Activated naive CD8-positive, alpha-beta T cell (primary cell): ENCODE measurements at regions not wholly inside any gene's neighbourhood (a gene's known extent, or its start where the extent isn't known, plus 50 kb on each side); places are given as distances from the start of the nearest gene placed in this dataset.

Experiments used
- H3K27ac Mint-ChIP-seq: one replicate; pipeline ENCODE4 v1.8.0; 2021; ENCODE audit warnings: mixed read lengths
- H3K27me3 Mint-ChIP-seq: one replicate; pipeline ENCODE4 v1.8.0; 2021; ENCODE audit warnings: mixed read lengths
- H3K36me3 Mint-ChIP-seq: one replicate; pipeline ENCODE4 v1.8.0; 2021; ENCODE audit warnings: mixed read lengths
- H3K4me1 Mint-ChIP-seq: one replicate; pipeline ENCODE4 v1.8.0; 2021; ENCODE audit warnings: low read depth, mixed read lengths
- H3K4me3 Mint-ChIP-seq: one replicate; pipeline ENCODE4 v1.8.0; 2021; ENCODE audit warnings: mild to moderate bottlenecking, mixed read lengths
- H3K9me3 Mint-ChIP-seq: one replicate; pipeline ENCODE4 v1.8.0; 2021; ENCODE audit warnings: low read depth, mixed read lengths

- Mint-ChIP-seq H3K9me3 (no peaks in the 10 kb centered on the region), H3K4me1 (no peaks in the 10 kb centered on the region), H3K27me3 (no peaks in the 10 kb centered on the region), H3K27ac (no peak overlapping the region), H3K4me3 (no peak overlapping the region), H3K36me3 (no peaks in the 10 kb centered on the region)
Observed at GRCh38 chr16:85435286-85435685, 177.8 kb upstream of the GSE1 start.

DNA sequence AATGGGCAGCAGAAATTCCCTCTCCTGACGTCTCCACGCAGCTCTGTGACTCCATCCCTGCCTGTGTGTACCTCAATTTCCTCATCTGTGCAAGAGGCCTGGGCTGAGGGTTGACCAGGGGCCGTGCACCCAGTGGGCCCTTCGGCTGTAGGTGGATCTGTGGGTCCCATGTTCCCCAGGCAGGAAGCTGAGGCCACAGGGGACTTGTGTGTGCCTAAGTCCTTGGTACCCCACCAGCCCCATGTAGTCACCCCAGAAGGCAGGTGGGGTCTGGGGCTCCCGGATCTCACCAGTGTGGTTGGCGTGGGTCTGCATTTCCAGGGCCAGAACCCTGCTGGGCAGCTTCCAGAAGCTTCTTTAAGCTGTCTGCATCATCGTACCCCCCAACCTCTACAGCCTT lies 177.4 kb upstream of the GSE1 start:
- no peak overlapping the region for H3K27ac Mint-ChIP-seq
- H3K36me3 Mint-ChIP-seq: no peaks in the 10 kb centered on the region
- H3K9me3 Mint-ChIP-seq: no peaks in the 10 kb centered on the region
- H3K27me3 Mint-ChIP-seq: no peaks in the 10 kb centered on the region
- no peaks in the 10 kb centered on the region for H3K4me1 Mint-ChIP-seq
- no peak overlapping the region for H3K4me3 Mint-ChIP-seq

DNA sequence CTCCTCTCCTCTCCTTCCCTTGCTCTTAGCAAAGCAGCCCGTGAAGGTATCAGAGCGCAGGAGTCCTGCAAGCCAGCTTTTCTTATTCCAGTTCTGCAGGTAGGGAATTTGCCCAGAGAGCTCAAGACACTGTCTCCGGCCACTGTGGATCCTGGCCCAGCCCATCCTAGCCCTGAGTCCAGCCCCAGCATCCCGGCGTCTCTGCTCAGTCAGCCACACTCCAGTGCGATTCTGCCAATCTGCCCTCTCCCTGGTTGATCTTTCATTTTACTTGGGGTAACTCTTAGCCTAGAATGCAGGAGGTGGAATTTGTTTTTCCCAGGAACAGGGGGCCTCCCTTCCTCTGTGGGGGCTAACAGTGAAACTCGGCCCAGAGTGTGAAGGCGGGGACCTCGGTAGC lies 176.9 kb upstream of the GSE1 start:
- no peaks in the 10 kb centered on the region for H3K9me3 Mint-ChIP-seq
- no peak overlapping the region for H3K27ac Mint-ChIP-seq
- no peak overlapping the region for H3K4me3 Mint-ChIP-seq
- H3K4me1 Mint-ChIP-seq: no peaks in the 10 kb centered on the region
- no peaks in the 10 kb centered on the region for H3K27me3 Mint-ChIP-seq
- H3K36me3 Mint-ChIP-seq: no peaks in the 10 kb centered on the region

- H3K9me3 Mint-ChIP-seq: no peaks in the 10 kb centered on the region
- no peaks in the 10 kb centered on the region for H3K27me3 Mint-ChIP-seq
- no peak overlapping the region for H3K4me3 Mint-ChIP-seq
- H3K27ac Mint-ChIP-seq: no peak overlapping the region
- H3K36me3 Mint-ChIP-seq: no peaks in the 10 kb centered on the region
- no peaks in the 10 kb centered on the region for H3K4me1 Mint-ChIP-seq
Observed at GRCh38 chr16:85436636-85437165, 176.4 kb upstream of the GSE1 start.

DNA sequence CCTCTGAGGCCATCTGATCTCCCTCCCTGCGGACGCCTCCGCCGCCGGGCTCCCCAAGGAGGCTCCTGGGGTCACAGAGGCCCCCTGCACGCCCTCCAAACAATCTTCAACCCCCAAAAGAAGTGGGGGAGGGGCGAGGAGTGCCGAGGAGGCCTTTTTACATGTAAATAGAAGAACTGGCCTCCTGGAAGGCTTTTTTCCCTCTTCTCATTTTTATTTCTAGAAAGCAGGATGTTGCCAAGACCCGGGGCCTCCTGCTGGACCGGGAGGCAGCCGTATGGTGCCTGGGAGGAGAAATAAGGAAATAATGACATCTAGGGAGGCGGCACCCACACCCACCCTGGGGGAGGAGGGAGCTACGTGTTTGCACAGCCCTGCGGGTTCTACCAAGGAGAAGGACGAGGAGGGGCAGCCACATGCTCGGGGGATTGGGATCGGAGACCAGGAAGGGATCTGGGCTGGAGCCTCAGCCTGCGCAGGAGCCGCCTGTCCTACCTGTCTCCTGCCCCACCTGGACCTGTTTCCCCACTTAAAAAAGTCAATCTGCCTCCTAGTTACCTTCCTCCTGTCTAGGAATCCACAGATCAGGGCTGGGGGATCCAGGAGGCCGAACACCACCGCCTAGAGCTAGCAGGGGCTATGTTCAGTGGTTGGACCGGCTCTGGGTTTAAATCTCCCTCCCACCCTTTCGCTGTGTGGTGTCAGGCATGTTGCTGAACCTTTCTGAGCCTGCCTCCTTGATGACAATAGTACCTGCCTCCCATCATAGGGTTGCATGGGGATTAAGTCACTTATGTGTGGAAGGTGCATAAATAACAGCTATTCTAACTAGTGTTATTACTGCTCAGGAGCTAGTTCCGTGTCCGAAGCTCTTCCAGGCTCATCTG lies 175.7 kb upstream of the GSE1 start:
- no peak overlapping the region for H3K4me3 Mint-ChIP-seq
- no peaks in the 10 kb centered on the region for H3K9me3 Mint-ChIP-seq
- no peak overlapping the region for H3K27ac Mint-ChIP-seq
- H3K36me3 Mint-ChIP-seq: no peaks in the 10 kb centered on the region
- no peaks in the 10 kb centered on the region for H3K27me3 Mint-ChIP-seq
- H3K4me1 Mint-ChIP-seq: no peaks in the 10 kb centered on the region

DNA sequence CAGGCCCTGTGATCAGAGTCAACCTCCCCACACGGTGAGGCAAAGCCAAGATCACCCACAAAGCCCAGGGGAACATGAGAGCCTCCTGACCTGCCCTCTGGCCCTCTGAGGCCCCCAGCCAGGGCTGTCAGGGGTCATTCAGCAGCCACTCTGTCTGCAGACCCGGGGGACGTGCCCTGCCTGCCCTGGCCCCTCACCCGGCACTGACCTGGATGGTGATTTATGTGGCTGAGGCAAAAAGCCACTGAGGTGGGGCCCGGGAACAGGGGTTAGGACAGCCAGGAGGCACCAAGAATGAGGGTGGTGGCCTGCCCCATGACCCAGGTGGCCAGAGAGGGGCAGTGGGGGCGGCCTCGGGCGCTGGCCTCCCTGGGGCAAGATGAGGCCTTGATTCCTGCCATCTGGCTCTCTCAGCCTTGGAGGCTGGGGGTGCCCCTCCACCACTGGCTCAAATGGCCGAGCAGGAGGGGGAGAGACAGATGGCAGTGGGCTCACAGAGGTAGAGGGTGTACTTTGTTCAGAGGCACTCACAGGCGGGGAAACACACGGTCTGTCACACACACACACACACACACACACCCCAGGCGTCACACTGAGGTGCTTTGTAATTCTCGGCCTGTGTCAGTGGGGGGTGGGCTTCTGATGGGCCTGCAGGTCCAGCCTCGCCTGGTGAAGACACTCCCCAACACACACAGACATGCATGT lies 174.0 kb upstream of the GSE1 start:
- Mint-ChIP-seq H3K27ac (no peak overlapping the region), H3K4me1 (no peaks in the 10 kb centered on the region), H3K9me3 (no peaks in the 10 kb centered on the region), H3K27me3 (no peaks in the 10 kb centered on the region), H3K36me3 (no peaks in the 10 kb centered on the region), H3K4me3 (no peak overlapping the region)

DNA sequence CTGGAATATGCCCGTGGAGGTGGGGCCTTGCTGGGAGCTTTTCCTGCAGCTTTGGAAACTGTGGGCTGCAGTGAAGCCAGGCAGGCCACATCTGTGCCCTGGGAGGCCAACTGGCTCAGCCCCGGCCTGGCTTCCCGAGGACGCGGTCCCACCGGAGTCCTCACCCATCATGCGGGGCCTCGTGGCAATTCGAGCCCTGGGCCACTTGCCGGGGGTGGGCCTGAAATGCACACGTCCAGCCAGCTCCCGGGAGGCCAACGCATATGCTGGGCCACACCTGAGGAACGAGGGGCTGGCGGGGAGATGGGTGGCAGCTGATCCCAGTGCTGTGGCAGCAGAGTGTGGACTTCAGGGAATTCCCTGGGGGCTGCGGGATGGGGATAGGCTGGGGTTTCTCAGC lies 172.4 kb upstream of the GSE1 start:
- Mint-ChIP-seq H3K4me1 (peaks cover 7% of the 10 kb centered on the region), H3K36me3 (no peaks in the 10 kb centered on the region), H3K27me3 (no peaks in the 10 kb centered on the region), H3K27ac (no peak overlapping the region), H3K9me3 (no peaks in the 10 kb centered on the region), H3K4me3 (no peak overlapping the region)

DNA sequence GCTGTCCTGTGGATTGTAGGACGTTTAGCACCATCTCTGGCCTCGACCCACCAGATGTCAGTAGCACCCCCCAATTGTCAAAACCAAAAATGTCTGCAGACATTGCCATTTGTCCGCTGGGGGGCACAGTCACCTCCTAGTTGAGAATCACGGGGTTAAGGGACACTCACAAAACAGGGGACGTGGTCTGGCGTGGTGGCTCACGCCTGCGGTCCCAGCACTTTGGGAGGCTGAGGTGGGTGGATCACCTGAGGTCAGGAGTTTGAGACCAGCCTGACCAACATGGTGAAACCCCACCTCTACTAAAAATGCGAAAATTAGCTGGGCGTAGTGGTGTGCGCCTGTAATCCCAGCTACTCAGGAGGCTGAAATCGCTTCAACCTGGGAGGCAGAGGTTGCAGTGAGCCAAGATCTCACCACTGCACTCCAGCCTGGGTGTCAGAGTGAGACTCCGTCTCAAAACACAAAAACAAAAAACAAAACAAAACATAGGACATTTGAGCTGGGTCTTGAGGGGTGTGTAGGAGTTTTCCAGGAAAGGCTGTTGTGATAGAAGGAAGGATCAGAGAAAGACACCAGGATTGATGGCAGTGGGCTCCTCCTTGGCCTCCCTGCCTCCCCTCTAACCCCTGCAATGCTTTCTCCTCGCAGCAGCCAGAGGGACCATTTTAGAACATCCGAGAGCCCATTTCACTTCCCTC lies 171.8 kb upstream of the GSE1 start:
- Mint-ChIP-seq H3K27ac (no peak overlapping the region), H3K36me3 (no peaks in the 10 kb centered on the region), H3K27me3 (no peaks in the 10 kb centered on the region), H3K4me1 (peaks cover 7% of the 10 kb centered on the region), H3K4me3 (no peak overlapping the region), H3K9me3 (no peaks in the 10 kb centered on the region)

GRCh38 chr16:85441890-85442670 lies 171.0 kb upstream of the GSE1 start:
- Mint-ChIP-seq H3K27me3 (no peaks in the 10 kb centered on the region), H3K4me3 (no peak overlapping the region), H3K36me3 (no peaks in the 10 kb centered on the region), H3K27ac (no peak overlapping the region), H3K9me3 (no peaks in the 10 kb centered on the region), H3K4me1 (peaks cover 9% of the 10 kb centered on the region)

- no peaks in the 10 kb centered on the region for H3K27me3 Mint-ChIP-seq
- no peak overlapping the region for H3K4me3 Mint-ChIP-seq
- no peaks in the 10 kb centered on the region for H3K36me3 Mint-ChIP-seq
- H3K4me1 Mint-ChIP-seq: peaks cover 20% of the 10 kb centered on the region
- no peak overlapping the region for H3K27ac Mint-ChIP-seq
- H3K9me3 Mint-ChIP-seq: no peaks in the 10 kb centered on the region
Observed at GRCh38 chr16:85443116-85443515, 170.0 kb upstream of the GSE1 start.

GRCh38 chr16:85443531-85443930 lies 169.6 kb upstream of the GSE1 start:
- Mint-ChIP-seq H3K27me3 (no peaks in the 10 kb centered on the region), H3K9me3 (no peaks in the 10 kb centered on the region), H3K4me1 (peaks cover 23% of the 10 kb centered on the region), H3K4me3 (no peak overlapping the region), H3K36me3 (no peaks in the 10 kb centered on the region), H3K27ac (no peak overlapping the region)

- Mint-ChIP-seq H3K27ac (no peak overlapping the region), H3K4me3 (no peak overlapping the region), H3K36me3 (no peaks in the 10 kb centered on the region), H3K27me3 (no peaks in the 10 kb centered on the region), H3K4me1 (peaks cover 34% of the 10 kb centered on the region), H3K9me3 (no peaks in the 10 kb centered on the region)
Observed at GRCh38 chr16:85445064-85445778, 167.9 kb upstream of the GSE1 start.

DNA sequence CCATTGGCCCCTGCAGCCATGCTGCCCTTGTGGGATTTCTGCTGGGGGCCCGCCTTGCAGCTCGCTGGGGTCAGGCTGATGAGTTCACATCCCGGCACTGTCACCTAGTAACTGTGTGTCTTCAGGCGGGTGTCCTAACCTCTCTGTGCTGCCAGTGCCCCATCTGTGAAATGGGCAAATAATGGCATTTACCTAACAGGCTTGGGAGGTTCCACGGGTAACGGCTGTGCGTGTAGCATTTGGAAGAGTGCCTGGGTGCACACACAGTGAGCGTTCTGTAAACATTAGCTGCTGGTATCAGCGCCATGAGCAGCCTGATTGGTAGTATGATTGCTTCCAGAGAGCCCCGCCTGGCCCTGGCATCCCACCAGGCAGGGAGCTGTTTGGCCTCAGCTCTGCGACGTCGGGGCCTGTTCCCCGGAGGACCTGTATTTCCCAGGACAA lies 167.3 kb upstream of the GSE1 start:
- no peaks in the 10 kb centered on the region for H3K9me3 Mint-ChIP-seq
- H3K4me1 Mint-ChIP-seq: peaks cover 34% of the 10 kb centered on the region
- H3K27me3 Mint-ChIP-seq: no peaks in the 10 kb centered on the region
- no peak overlapping the region for H3K27ac Mint-ChIP-seq
- H3K36me3 Mint-ChIP-seq: no peaks in the 10 kb centered on the region
- no peak overlapping the region for H3K4me3 Mint-ChIP-seq
